ENCODE measurements at regions not wholly inside any gene's neighbourhood (a gene's known extent, or its start where the extent isn't known, plus 50 kb on each side); places are given as distances from the start of the nearest gene placed in this dataset.

GRCh38 chr3:110457508-110457907 is 614.1 kb upstream of the NECTIN3 start:
- no peak for DNase-seq
- CTCF ChIA-PET = no interaction called here
- no peak for ATAC-seq

GRCh38 chr3:110459021-110459420 is 612.6 kb upstream of the NECTIN3 start:
- Histone ChIP-seq H4K20me1 (ENCODE audit: low read length) (no peaks in the 10 kb centered on the region), H3K9me2 (replicated peaks; ENCODE audit: low read length) (no peaks in the 10 kb centered on the region), H3F3A (ENCODE audit: low read length, unreplicated experiment) (no peaks in the 10 kb centered on the region), H3K9ac (ENCODE audit: low read length) (no peak overlapping the region), H3K27me3 (ENCODE audit: low read length) (no peaks in the 10 kb centered on the region), H3K4me1 (ENCODE audit: insufficient read depth, low read length) (no peaks in the 10 kb centered on the region), H3K9me3 (ENCODE audit: low read length) (no peaks in the 10 kb centered on the region), H2AFZ (ENCODE audit: low read length) (no peak overlapping the region), H3K4me2 (ENCODE audit: low read length) (no peak overlapping the region), H3K4me3 (ENCODE audit: low read length) (no peak overlapping the region), H3K79me2 (ENCODE audit: low read length) (no peaks in the 10 kb centered on the region), H3K27ac (ENCODE audit: low read length) (no peak overlapping the region), H3K36me3 (ENCODE audit: low read depth, low read length) (no peaks in the 10 kb centered on the region)
- no TSS peak for BruUV-seq (replicated peaks)
- DNase-seq (peak; percentile 18), ATAC-seq (no peak)
- ChIA-PET CTCF (no interaction called here), POLR2A (ENCODE audit: unreplicated experiment) (no interaction called here)
- intact Hi-C loops (cut with micrococcal nuclease) = no loop called here
- TF ChIP-seq EZH2 (IDR thresholded peaks at IDR 0.05; ENCODE audit: low read length, unreplicated experiment) (no peak), CTCF (conservative IDR thresholded peaks at IDR 0.05; ENCODE audit: low read depth, low read length) (no peak), EZH2phosphoT487 (IDR thresholded peaks at IDR 0.05; ENCODE audit: borderline replicate concordance, low read length) (no peak)

More at GRCh38 chr3:110457508-110457907, 614.1 kb upstream of the NECTIN3 start:
- Histone ChIP-seq H4K20me1 (ENCODE audit: low read length) (no peaks in the 10 kb centered on the region), H3K9ac (ENCODE audit: low read length) (no peak overlapping the region), H2AFZ (ENCODE audit: low read length) (no peak overlapping the region), H3K4me2 (ENCODE audit: low read length) (no peak overlapping the region), H3K4me3 (ENCODE audit: low read length) (no peak overlapping the region), H3K27me3 (ENCODE audit: low read length) (no peaks in the 10 kb centered on the region), H3K36me3 (ENCODE audit: low read depth, low read length) (no peaks in the 10 kb centered on the region), H3K9me3 (ENCODE audit: low read length) (no peaks in the 10 kb centered on the region), H3F3A (ENCODE audit: low read length, unreplicated experiment) (no peaks in the 10 kb centered on the region), H3K4me1 (ENCODE audit: insufficient read depth, low read length) (no peaks in the 10 kb centered on the region), H3K9me2 (replicated peaks; ENCODE audit: low read length) (no peaks in the 10 kb centered on the region), H3K79me2 (ENCODE audit: low read length) (no peaks in the 10 kb centered on the region), H3K27ac (ENCODE audit: low read length) (no peak overlapping the region)
- intact Hi-C loops (cut with micrococcal nuclease) = no loop called here
- BruUV-seq (replicated peaks) = no TSS peak
- TF ChIP-seq EZH2 (IDR thresholded peaks at IDR 0.05; ENCODE audit: low read length, unreplicated experiment) (no peak), CTCF (conservative IDR thresholded peaks at IDR 0.05; ENCODE audit: low read depth, low read length) (no peak), EZH2phosphoT487 (IDR thresholded peaks at IDR 0.05; ENCODE audit: borderline replicate concordance, low read length) (no peak)
- POLR2A ChIA-PET (ENCODE audit: unreplicated experiment) = no interaction called here

GRCh38 chr3:110470310-110470709 is 601.3 kb upstream of the NECTIN3 start:
- POLR2A ChIA-PET (ENCODE audit: unreplicated experiment) = no interaction called here
- no TSS peak for BruUV-seq (replicated peaks)

More at GRCh38 chr3:110470310-110470709, 601.3 kb upstream of the NECTIN3 start:
- CTCF ChIA-PET = no interaction called here
- no peaks in the 10 kb centered on the region for H4K20me1 ChIP-seq (ENCODE audit: low read length)
- H3K27me3 ChIP-seq (ENCODE audit: low read length) = no peaks in the 10 kb centered on the region
- H3K9me3 ChIP-seq (ENCODE audit: low read length) = no peaks in the 10 kb centered on the region
- H3F3A ChIP-seq (ENCODE audit: low read length, unreplicated experiment) = no peaks in the 10 kb centered on the region
- no peaks in the 10 kb centered on the region for H3K4me1 ChIP-seq (ENCODE audit: insufficient read depth, low read length)
- ATAC-seq = no peak
- no peak overlapping the region for H3K9ac ChIP-seq (ENCODE audit: low read length)
- intact Hi-C loops (cut with micrococcal nuclease) = no loop called here
- H3K4me3 ChIP-seq (ENCODE audit: low read length) = no peak overlapping the region
- no peak overlapping the region for H3K4me2 ChIP-seq (ENCODE audit: low read length)
- H2AFZ ChIP-seq (ENCODE audit: low read length) = no peak overlapping the region
- no peaks in the 10 kb centered on the region for H3K36me3 ChIP-seq (ENCODE audit: low read depth, low read length)
- H3K9me2 ChIP-seq (replicated peaks; ENCODE audit: low read length) = no peaks in the 10 kb centered on the region
- no peak for DNase-seq
- H3K27ac ChIP-seq (ENCODE audit: low read length) = no peak overlapping the region
- H3K79me2 ChIP-seq (ENCODE audit: low read length) = no peaks in the 10 kb centered on the region
- no peak for TF ChIP-seq CTCF (conservative IDR thresholded peaks at IDR 0.05; ENCODE audit: low read depth, low read length)
- TF ChIP-seq EZH2 (IDR thresholded peaks at IDR 0.05; ENCODE audit: low read length, unreplicated experiment) = no peak
- TF ChIP-seq EZH2phosphoT487 (IDR thresholded peaks at IDR 0.05; ENCODE audit: borderline replicate concordance, low read length) = no peak

Measured in PC-3 (cell line).